ENCODE measurements at regions not wholly inside any gene's neighbourhood (a gene's known extent, or its start where the extent isn't known, plus 50 kb on each side); places are given as distances from the start of the nearest gene placed in this dataset.

DNA sequence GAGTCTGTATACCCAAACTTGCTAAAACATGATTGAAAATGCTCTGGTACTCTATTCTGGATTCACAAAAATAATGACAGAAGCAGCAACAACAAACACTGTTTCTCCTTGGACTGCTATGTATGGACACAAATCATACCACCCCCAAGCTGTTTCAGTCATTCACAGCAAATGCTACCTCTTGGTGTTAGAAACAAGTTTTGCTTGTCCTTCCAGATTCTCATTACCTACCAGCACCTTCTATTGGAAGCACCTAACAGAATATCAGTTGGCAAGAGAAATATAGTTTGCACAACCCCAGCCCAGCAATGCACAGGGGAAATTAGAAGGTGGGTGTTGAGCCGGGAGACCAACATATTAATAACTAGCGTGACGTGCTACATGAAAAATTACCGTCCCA lies 1950.9 kb downstream of the C4orf33 start:
- TF ChIP-seq, protein P1, sequence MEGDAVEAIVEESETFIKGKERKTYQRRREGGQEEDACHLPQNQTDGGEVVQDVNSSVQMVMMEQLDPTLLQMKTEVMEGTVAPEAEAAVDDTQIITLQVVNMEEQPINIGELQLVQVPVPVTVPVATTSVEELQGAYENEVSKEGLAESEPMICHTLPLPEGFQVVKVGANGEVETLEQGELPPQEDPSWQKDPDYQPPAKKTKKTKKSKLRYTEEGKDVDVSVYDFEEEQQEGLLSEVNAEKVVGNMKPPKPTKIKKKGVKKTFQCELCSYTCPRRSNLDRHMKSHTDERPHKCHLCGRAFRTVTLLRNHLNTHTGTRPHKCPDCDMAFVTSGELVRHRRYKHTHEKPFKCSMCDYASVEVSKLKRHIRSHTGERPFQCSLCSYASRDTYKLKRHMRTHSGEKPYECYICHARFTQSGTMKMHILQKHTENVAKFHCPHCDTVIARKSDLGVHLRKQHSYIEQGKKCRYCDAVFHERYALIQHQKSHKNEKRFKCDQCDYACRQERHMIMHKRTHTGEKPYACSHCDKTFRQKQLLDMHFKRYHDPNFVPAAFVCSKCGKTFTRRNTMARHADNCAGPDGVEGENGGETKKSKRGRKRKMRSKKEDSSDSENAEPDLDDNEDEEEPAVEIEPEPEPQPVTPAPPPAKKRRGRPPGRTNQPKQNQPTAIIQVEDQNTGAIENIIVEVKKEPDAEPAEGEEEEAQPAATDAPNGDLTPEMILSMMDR (optimal IDR thresholded peaks at IDR 0.05 in 1 of 3, IDR thresholded peaks at IDR 0.05 in 1 of 3, conservative IDR thresholded peaks at IDR 0.05 in 1 of 3; ENCODE audit: extremely low read depth in 1 of 3, insufficient read depth in 2 of 3, low read length in 3 of 3), result no peak
- TF ChIP-seq EZH2 (IDR thresholded peaks at IDR 0.05; ENCODE audit: low read length), result no peak
- Histone ChIP-seq H3K79me2 (ENCODE audit: control insufficient read depth, insufficient read depth, low read length) (no peaks in the 10 kb centered on the region), H3K9ac (ENCODE audit: control insufficient read depth, extremely low read depth, insufficient read depth, low read length) (no peak overlapping the region), H3K27me3 (ENCODE audit: control insufficient read depth, extremely low read depth, insufficient read depth, low read length) (no peaks in the 10 kb centered on the region), H3K36me3 (ENCODE audit: control insufficient read depth in 2 of 2, extremely low read depth in 1 of 2, insufficient read depth in 2 of 2, low read length in 2 of 2) (no peaks in the 10 kb centered on the region), H3K27ac (ENCODE audit: control insufficient read depth, insufficient read depth, low read length) (no peak overlapping the region), H3K9me3 (ENCODE audit: control insufficient read depth, low read depth, low read length) (no peaks in the 10 kb centered on the region), H3K4me1 (ENCODE audit: control insufficient read depth, extremely low read depth, insufficient read depth, low read length) (no peaks in the 10 kb centered on the region), H3K4me2 (ENCODE audit: control insufficient read depth, extremely low read depth, insufficient read depth, low read depth, low read length) (no peak overlapping the region), H3K4me3 (ENCODE audit: control insufficient read depth in 2 of 3, extremely low read depth in 1 of 3, insufficient read depth in 2 of 3, low read depth in 1 of 3, low read length in 3 of 3) (no peak overlapping the region), H4K20me1 (ENCODE audit: control insufficient read depth, extremely low read depth, insufficient read depth, low read length) (no peaks in the 10 kb centered on the region), H3K9me1 (ENCODE audit: control insufficient read depth, extremely low read depth, insufficient read depth, low read length) (no peaks in the 10 kb centered on the region), H2AFZ (ENCODE audit: control insufficient read depth, low read length) (no peak overlapping the region)
- FAIRE-seq (no peak), DNase-seq (ENCODE audit: low read depth, low spot score) (no peak)
- dilution Hi-C loops (cut with MboI; ENCODE audit: extremely low pct_ligation_motif_present, low sequenced_read_pairs), result no loop called here

GRCh38 chr4:131052646-131053045 lies 1956.7 kb downstream of the C4orf33 start:
- Histone ChIP-seq H3K9ac (ENCODE audit: control insufficient read depth, extremely low read depth, insufficient read depth, low read length) (no peak overlapping the region), H3K4me3 (ENCODE audit: control insufficient read depth in 2 of 3, extremely low read depth in 1 of 3, insufficient read depth in 2 of 3, low read depth in 1 of 3, low read length in 3 of 3) (no peak overlapping the region), H3K9me1 (ENCODE audit: control insufficient read depth, extremely low read depth, insufficient read depth, low read length) (no peaks in the 10 kb centered on the region), H3K9me3 (ENCODE audit: control insufficient read depth, low read depth, low read length) (no peaks in the 10 kb centered on the region), H3K4me2 (ENCODE audit: control insufficient read depth, extremely low read depth, insufficient read depth, low read depth, low read length) (no peak overlapping the region), H3K27me3 (ENCODE audit: control insufficient read depth, extremely low read depth, insufficient read depth, low read length) (no peaks in the 10 kb centered on the region), H3K36me3 (ENCODE audit: control insufficient read depth in 2 of 2, extremely low read depth in 1 of 2, insufficient read depth in 2 of 2, low read length in 2 of 2) (no peaks in the 10 kb centered on the region), H3K27ac (ENCODE audit: control insufficient read depth, insufficient read depth, low read length) (no peak overlapping the region), H4K20me1 (ENCODE audit: control insufficient read depth, extremely low read depth, insufficient read depth, low read length) (no peaks in the 10 kb centered on the region), H3K79me2 (ENCODE audit: control insufficient read depth, insufficient read depth, low read length) (no peaks in the 10 kb centered on the region), H3K4me1 (ENCODE audit: control insufficient read depth, extremely low read depth, insufficient read depth, low read length) (no peaks in the 10 kb centered on the region), H2AFZ (ENCODE audit: control insufficient read depth, low read length) (no peak overlapping the region)
- dilution Hi-C loops (cut with MboI; ENCODE audit: extremely low pct_ligation_motif_present, low sequenced_read_pairs), result no loop called here
- FAIRE-seq (no peak), DNase-seq (ENCODE audit: low read depth, low spot score) (no peak)
- no peak for TF ChIP-seq EZH2 (IDR thresholded peaks at IDR 0.05; ENCODE audit: low read length)
- TF ChIP-seq, protein P1 (optimal IDR thresholded peaks at IDR 0.05 in 1 of 3, IDR thresholded peaks at IDR 0.05 in 1 of 3, conservative IDR thresholded peaks at IDR 0.05 in 1 of 3; ENCODE audit: extremely low read depth in 1 of 3, insufficient read depth in 2 of 3, low read length in 3 of 3), result no peak
